H1 (cell line): ENCODE measurements at regions not wholly inside any gene's neighbourhood (a gene's known extent, or its start where the extent isn't known, plus 50 kb on each side); places are given as distances from the start of the nearest gene placed in this dataset.

Experiments
- BCL11A ChIP-seq, 2 experiments: IDR thresholded peaks; one replicate each; pipeline ENCODE4 v1.6.1; 2011; ENCODE audit warnings: low read depth in 2 of 2, low read length in 2 of 2, mild to moderate bottlenecking in 2 of 2
- CTCF ChIP-seq, 3 experiments: IDR thresholded peaks; 1 replicate in 2 of 3; 2 replicates in 1 of 3; pipeline versions ENCODE4 v1.5.1 to v1.6.1; 2011; ENCODE audit warnings: low read length in 3 of 3, mild to moderate bottlenecking in 3 of 3, inconsistent platforms in 2 of 3, low read depth in 1 of 3, moderate library complexity in 1 of 3; ENCODE audit not compliant: insufficient read depth in 1 of 3; ENCODE audit errors: control extremely low read depth in 1 of 3
- GTF2F1 ChIP-seq: IDR thresholded peaks from 2 replicates; pipeline ENCODE4 v1.6.1; 2012; ENCODE audit warnings: low read depth, low read length, improper control_type of control experiment, borderline replicate concordance
- JUND ChIP-seq: IDR thresholded peaks from 2 replicates; pipeline ENCODE4 v1.6.1; 2011; ENCODE audit warnings: mild to moderate bottlenecking, improper control_type of control experiment, low read length
- MAX ChIP-seq: IDR thresholded peaks from 2 replicates; pipeline ENCODE4 v1.6.1; 2012; ENCODE audit warnings: inconsistent platforms
- POLR2AphosphoS5 ChIP-seq: IDR thresholded peaks from 2 replicates; pipeline ENCODE4 v1.6.1; 2011; ENCODE audit warnings: low read depth, low read length
- RFX5 ChIP-seq: IDR thresholded peaks from 2 replicates; pipeline ENCODE4 v1.6.1; 2011; ENCODE audit warnings: low read depth, low read length, improper control_type of control experiment, borderline replicate concordance
- RXRA ChIP-seq: IDR thresholded peaks from 2 replicates; pipeline ENCODE4 v1.6.1; 2011; ENCODE audit warnings: low read depth, mild to moderate bottlenecking, low read length, moderate library complexity; ENCODE audit not compliant: insufficient read depth
- SAP30 ChIP-seq: fragments of 300-600 bp; sonication (generic); IDR thresholded peaks from 2 replicates; pipeline ENCODE4 v1.7.1; 2012; ENCODE audit warnings: low read length, moderate library complexity, mild to moderate bottlenecking, inconsistent platforms; ENCODE audit not compliant: insufficient read depth, insufficient replicate concordance
- SP1 ChIP-seq: IDR thresholded peaks from 2 replicates; pipeline ENCODE4 v1.6.1; 2011; ENCODE audit warnings: low read depth, low read length
- SP4 ChIP-seq: IDR thresholded peaks from 2 replicates; pipeline ENCODE4 v1.6.1; 2012; ENCODE audit warnings: low read length, inconsistent platforms

GRCh38 chr7:1367501-1368183, 91.6 kb downstream of the MICALL2 start:
- TF ChIP-seq CTCF (IDR thresholded peaks at IDR 0.05; ENCODE audit: control extremely low read depth in 1 of 3, insufficient read depth in 1 of 3, low read depth in 1 of 3, low read length in 3 of 3): no peak
- no peak for TF ChIP-seq SP1
- TF ChIP-seq GTF2F1: no peak
- no peak for TF ChIP-seq SP4
- TF ChIP-seq MAX: no peak
- TF ChIP-seq RXRA: no peak
- TF ChIP-seq POLR2AphosphoS5: no peak
- no peak for TF ChIP-seq JUND
- TF ChIP-seq RFX5: no peak
- no peak for TF ChIP-seq BCL11A (IDR thresholded peaks at IDR 0.05; ENCODE audit: low read depth in 2 of 2, low read length in 2 of 2)
- TF ChIP-seq SAP30: no peak
